Mesenteric fat pad (tissue), 1 donor: ENCODE measurements at regions not wholly inside any gene's neighbourhood (a gene's known extent, or its start where the extent isn't known, plus 50 kb on each side); places are given as distances from the start of the nearest gene placed in this dataset.
A peak's percentile ranks its signal among the peaks of the same experiment; 100 is the strongest.

Experiments
- DNase-seq: peaks from one replicate; pipeline ENCODE4 v3.0.0-alpha.2; 2020; ENCODE audit warnings: low spot score
- donor health status: DM: yes; HTN: yes; CAD: no.

DNA sequence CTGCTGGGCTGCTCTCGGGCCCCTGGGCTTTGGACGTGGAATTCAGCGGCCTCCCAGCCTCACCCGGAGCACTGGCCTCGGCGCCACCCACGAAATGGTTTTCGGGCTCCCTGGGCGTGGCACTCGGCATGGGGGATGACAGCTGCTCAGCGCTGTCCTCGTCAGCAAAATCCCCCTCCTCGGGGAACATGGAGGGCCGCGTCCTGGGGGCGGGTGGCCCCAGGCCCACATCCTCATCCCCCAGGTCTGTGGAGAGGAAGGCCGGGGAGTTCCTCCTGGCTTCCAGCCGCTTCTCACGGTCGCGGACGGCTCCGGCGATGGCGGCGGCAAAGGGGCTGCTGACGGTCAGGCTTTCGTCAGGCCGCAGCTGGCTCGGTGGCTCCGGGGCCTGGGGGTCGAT lies 88.4 kb downstream of the CTTN start:
- no peak for DNase-seq

DNA sequence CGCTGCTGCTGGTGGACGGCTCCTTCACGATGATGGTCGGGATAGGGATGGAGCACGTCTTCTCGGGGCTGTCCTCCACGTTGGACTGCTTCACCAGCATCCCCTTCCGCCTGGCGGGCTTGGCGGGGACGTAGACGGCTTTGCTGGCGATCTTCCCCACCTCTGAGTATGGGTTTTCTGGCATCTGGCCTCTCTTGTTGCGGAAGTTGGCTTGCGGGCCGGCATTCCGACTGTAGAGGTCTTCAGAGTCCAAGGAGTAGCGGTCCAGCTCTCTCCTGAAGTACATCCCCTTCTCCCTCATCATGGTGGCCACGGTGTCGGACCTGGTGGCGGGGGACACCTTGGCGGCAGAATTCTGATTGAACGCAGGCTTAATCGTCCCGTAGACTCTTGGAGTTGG lies 88.8 kb downstream of the CTTN start:
- DNase-seq: no peak

DNA sequence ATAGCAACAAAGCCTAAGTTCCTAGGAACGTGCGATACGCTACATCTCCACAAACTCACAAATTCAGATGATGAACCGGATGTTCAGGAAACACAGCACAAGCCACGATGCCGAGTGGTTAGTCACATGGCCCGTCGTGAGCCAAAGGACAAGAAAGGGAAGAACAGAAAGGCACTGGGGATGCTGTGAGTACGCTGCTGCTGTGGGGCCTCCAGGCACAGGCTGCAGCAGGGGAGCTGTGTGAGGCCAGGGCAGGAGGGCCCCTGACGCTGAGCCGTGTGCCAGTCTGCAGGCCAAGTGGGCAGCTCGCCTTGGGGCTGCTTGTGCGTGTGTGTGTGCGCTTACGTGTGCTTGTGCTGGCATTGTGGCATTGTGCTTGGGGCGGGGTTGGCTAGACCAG lies 89.4 kb downstream of the CTTN start:
- no peak for DNase-seq

DNA sequence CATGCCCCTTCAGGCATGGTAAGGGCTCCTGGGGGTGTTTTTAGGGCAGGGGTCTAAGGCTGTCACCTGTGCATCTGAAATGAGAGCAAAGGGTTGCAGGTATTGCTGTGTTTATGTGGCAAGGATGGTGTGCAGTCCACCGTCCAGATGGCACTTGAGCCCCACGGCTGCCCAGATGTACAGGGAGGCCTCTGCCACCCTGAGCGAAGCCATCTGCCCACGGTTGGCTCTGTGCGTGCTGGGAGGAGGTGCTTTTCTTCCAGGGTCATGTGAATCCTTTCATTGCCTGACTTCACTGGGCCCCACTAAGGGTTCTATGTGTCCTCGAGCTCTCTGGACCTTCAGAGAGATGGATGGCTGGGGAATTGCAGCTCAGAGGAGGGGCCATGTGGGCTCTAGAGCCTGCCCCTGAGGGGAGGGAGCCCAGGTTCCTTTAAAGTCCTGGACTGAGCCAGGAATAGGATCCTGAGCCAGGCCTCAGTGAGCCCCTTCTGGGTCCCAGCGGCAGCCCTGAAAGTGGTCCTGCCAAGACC lies 89.9 kb downstream of the CTTN start:
- DNase-seq: no peak

DNA sequence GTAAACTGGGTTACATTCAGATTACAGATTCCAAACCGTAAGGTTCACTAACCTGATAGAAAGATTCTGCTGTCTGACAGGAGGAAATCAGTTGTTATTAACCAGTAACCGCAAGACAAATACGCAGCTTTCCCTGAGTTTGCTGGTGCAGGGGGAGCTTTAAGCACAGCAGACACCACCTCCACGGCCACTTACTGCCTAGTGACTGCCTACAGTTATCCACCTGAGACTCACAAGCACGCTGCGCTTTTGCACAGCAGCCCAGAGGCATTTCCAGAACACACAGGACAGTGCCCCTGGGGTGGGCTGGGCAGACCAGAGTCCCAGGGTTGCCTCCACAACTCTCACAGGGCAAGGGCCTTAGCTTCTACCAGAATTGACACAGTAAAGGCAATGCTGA lies 90.9 kb downstream of the CTTN start:
- DNase-seq: no peak

DNA sequence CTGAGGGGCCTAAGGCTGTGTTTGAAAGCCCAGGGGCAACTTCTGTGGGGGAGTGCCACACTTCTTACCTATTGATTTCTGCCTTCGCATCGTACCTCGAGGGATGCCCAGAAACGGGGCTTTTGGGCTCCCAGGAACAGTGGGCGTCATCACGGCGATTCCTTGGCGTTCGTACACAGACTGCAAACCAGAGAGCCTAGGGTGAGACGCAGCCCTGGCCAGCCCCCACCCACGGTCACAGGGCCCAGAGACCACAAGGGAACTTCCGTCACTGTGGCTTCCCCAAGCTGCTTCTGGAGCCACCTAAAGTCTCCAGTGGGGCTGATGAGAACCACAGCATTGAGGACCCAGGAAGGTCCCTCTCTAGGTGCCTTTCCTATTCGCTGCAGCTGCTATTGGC lies 91.9 kb downstream of the CTTN start:
- DNase-seq: no peak

DNA sequence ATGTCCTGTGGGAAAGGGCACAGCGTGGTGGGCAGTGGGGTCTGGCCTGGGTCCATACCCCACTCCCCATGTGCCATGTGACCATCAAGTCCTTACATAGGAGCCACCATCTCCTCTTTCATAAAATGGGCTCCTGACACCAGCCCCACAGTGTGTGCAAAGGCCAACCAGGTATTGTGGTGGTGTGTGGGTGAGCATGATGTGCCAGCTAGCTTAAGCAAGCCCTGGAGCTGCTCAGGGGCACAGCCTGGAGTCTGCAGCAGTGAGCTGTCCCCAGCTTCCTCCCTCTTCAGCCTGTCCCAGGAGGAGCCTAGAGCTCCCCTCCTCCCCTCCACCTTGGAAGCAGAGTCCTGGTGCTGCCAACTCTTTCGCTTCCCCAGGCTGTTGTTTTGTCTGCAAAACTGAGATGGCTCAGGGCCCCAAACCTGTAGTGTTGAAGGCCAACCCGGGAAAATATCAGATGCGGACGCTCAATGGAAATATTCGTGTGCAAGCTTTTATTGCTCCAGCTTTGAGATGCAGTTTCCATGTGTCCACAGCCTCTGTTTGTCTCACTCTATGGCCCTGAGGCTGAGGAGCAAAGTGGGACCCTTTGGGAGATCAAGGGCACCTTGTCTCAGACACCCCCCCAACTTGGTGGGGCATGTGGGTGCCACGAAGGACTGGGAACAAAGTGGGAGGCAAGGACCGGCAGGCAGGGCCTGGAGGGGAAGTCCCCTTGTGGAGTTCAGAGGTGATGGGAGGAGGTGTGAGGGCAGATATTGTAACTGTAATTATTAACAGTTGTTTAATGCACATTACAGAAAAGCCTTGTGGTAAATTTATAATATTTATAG lies 92.6 kb downstream of the CTTN start:
- no peak for DNase-seq

DNA sequence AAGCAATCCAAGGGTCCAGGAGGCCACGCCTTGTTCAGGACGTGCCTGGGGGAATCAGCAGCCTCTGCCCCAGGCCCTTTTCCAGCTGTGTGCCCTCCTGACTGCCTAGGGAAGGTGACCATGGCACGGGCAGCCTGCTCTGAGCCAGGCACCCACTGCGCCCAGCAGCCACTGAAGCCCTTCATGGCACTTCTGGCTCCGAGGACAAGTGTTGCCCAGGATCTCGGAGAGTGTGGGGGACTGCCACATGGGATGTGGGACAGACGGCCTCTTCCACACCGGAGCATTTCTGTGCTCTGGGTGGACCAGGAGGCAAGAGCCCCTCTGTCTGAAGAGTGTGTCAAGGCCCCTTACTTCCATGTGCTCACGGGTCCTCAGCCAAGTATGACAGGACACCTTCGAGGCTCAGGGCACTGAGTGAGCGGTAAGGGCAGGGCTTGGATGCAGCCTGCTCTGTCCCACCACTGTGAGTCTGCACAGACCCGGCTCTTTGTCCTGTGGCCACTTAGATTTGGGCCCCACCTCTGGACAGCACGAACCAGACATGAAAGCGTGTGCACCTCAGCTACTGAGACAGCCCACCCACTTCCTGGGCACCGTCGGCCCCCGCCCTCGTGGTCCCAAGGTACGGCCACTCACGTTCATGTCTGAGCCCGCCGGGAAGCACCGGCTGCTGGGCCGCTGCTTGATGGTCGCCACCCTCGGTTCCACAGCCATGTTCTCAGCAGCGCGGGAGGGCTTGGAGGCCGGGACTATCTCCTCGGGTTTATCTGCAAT lies 93.6 kb downstream of the CTTN start:
- DNase-seq: peak; percentile 85

DNA sequence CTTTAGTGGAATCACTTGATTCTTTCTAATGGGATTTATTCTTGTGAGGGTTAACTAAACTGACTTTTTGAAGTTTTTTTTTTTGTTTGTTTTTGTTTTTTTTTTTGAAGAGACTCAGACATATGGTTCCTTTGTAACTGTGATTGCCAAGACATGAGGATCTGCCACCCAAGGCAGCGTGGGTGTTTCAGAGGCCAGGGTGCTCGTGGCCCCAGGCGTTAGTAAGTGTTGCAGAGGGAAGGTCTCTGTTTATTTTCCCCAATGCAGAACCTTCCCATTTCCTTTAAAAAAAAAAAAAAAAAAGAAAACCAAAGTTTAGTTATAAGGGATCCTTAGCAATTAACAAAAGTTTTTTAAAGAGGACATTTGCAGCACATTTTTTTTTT lies 94.8 kb downstream of the CTTN start:
- no peak for DNase-seq

DNA sequence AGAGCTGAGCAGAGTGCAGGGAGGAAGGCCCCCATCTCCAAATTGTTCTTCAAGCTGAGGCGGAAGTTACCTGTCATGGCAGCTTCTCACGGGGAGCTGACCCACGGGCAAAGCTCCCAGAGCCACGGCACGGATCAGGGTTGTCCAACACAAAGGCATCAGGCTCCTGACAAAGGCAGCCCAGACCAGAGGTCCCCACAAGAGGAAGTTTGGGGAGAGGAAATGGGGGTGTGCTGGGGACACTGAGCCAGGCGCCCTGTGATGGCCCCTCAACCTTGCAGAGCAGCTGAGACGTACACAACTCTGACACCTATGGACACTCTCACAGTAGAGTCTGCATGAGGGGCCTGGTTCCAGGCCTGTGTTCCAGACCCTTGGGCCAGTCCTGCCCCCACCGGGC lies 95.6 kb downstream of the CTTN start:
- no peak for DNase-seq

DNA sequence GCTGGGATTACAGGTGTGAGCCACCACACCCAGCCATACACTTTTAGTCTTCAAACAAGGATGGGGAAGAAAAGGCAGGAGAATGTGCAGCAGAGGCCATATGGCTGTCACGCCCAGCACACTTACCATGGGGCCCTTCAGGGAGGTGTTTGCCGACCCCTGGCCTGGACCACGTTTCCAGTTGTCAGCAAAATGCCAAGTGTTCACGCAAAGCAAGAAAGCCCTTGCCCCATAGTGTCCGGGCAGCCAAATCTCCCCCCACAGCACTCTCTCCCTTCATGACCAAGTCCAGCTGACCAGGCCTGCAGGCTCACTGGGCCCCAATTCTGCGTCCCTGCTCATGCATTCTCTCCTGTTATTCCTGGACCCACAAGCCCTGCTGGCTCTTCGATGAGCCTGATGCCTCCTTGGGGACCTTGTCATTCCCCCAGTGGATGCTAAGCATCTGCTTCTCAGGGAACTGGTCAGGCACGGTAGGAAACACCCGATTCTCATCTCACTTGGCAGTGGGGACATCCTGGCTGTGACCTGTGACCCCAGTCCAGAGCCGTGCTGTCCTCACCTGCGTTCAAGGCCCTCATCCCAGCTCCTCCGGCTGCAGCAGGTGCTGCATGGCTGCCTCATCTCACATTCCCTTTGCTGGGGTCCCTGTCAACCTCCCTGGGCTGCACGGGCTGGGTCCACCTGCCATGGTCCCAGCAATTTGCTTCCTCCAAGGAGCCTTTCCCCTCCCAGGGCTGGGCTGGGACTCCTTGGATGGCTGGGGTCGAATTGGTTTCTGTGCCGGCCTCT lies 96.4 kb downstream of the CTTN start:
- DNase-seq: no peak

DNA sequence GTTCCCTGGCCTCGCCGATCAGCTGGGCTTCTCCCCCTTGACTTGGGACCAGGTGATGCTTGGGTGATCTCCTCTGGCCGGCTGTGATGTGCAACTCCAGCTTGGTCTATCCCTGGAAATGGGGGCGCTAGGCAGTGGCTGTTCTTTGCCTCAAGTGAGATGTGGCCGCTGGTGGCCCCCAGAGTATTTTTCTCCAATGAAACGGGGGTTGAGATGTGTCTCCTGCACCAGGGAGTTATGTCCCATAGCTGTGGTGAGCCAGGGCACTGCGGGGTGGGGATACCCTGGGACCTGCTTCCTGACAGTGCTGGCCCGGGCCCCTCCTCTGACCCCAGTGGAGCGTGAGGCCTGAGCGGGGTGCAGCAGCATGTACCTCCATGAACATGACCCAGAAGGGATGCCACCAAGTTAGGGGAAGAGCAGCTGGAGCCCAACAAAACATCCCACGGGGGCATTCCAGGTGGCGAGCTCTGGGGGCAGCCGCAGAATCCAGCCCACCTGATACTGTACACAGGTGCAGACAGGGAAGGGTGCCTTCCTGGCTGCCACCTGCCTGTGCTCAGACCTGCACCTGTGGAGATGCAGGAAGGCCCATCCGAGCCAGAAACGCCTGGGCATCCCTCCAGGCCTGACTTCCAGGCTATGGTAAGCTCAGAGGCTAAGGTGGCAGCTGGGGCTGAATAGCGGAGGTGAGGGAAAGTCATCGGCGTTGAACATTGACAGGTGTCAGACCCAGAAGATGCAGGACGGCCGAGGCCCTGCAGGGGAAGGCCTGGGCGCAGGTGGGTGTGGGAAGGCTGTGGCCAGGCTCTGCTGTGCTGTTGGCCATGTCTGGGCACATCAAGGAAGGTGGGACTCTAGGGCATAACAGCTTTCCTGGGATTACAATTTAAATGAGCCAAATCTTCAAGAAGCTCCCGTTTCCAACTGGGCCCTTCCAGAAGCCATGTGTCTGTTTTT lies 97.3 kb downstream of the CTTN start:
- no peak for DNase-seq

DNA sequence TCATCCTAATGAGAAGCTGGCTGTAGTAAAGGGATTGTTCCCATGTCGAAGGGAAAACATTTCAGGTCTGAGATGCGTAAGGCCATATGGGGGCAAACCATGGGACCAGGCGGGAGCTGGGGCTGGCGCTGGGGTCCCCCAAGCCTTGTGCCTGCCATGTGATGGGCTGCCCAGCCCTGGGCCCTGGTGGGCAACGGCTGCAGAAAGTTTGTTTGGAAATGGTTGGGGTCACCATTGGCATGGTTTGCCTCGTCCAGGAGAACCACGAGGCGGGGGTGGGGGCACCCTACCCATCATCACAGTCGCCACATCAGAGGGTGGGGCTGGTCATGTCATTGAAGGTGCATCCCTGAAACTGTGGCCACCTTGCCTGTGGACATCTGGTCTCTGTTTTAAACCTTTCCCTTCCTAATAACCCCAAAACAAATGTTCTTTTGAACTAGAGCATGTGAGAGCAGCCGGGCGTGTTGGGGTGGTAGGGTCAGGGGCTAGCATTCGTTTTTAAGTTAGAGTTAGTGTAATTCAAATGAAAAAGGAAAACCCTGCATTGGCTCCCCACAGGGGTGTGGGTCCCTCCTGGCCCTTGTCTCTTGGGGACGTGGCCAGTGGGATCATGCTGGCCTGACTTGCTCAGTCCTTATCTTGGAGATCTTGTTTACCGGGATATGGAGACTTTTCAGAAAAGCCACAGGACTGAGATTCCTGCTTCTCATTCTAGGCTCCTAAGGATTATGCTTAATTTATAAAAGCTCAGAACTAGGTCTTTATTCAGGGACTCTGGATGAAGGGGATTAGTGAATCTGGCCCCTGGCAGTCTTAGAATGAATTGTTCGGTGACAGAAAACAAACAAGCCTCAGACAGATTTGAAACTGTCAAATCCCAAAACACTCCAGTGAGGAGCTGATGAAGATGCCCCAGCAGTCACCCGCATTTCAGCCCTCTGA lies 98.5 kb downstream of the CTTN start:
- DNase-seq: no peak

DNA sequence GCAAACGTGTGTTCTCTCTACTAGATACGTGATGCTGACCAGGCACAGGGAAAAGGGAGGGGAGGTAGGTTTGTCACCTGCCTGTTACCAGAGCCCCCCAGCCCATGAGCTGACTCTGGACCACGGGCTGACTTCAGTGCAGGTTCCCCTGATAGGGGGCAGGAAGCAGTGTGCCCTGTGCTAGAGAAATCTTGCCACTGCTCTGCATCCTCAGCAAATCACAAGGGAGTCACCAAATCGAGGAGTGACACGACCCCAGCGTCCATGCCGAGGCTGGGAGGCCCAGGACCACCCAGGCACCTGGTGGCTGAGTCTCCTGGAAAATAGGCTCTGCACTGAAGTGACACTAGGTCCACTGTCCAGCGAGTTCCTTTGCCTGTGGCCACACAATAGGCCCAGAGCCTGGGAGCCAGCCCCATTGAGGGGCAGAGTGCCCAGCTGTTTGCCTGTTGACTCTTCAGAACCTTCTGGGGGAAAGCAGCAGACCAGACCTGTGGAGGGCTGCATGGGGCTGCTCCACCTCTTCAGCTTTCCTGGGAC lies 99.3 kb downstream of the CTTN start:
- no peak for DNase-seq

DNA sequence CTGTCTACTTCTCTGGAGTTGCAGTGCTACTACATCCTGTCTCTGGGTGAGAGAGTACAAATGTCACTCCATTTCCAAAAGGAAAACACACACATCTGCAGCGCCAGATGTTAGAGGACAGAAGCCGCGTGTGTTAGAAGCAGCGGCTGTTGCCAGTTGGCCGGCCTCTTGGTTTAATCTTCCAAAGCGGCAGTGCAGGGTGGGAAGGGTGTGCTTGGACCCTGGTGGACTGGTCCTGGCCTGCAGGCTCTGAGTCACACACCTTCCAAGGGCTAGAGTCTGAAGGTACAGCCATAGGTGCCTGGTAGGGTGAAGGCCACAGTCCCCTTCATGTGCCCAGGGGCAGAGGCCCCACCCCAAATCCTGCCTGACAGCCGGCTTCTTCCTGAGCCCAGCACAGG lies 99.8 kb downstream of the CTTN start:
- DNase-seq: no peak

DNA sequence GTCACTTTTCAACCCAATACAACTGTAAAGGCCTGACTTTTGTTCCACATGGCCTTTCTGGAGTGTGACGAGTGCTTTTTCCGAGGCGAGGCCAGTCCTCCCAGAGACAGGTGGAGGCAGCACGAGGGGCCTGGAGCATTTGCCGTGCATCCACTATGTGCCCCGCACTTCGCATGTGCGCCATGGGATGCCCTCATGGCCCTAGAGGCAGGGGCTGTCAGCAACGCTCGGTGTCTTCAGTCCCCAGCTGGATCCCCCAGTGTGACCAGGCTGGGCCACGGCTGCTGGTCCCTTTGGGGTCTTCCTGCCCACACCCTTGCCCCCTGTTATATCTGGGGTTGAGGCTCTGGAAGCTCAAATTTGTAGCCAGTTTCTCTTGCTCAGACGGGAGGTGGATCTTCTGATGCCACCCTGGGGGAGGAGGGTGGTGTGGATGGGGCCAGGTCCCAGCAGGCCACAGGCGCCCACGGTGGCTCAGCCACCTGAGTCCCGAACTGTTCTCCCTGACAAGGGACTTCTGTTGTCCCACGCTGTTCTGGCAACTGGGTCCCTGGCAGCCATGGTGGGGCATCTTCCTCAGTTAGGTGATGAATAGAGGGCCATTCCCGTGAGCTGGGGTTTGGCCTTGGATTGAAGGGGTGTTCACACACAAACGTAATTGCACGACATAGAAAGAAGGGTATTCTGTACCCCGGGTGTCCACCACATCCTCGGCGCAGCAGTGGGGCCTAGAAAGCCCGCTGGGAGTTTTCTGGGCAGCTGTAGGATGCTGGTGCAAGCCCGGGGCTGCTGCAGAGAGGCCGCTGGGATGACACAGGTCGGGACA lies 100.9 kb downstream of the CTTN start:
- DNase-seq: no peak

DNA sequence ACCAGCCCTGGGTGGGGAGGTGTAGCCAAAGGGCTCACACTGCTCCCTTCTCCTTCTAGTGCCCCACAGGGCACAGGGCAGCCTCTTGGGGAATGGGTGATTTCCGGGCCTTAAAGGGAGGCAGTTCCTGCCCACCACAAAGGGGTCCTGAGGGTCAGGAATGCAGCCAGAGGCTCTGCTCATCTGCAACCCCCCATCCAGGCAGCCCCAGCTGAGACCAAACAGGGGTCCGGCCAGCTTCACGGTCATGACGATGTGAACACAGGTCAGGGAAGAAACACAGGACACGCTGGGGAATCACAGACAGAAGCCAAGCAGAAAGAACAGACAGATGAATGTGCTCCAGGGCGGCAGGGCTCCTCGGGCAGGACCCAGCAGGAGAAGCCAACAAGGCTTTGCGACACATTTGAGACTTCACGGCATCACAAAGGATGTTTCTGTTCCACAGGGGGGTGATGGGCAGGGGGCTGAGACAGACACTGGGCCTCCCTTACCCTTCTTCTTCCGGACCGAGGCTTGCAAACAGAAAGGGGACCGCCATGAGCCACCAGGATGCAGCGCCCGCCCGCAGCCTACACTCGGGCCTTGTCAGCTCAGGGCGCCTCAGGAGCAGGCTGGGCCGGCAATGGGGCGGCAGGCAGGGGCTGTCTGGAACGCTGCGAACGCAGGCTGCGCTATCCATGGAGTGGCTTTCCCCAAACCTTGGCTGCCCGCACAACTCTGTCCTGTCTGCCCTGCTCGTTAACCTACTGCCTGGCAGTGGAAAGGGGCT lies 101.9 kb downstream of the CTTN start:
- no peak for DNase-seq
